NCI-H146 treated with DMSO at 0.1 percent for 48 hours (cell line): ENCODE measurements at regions not wholly inside any gene's neighbourhood (a gene's known extent, or its start where the extent isn't known, plus 50 kb on each side); places are given as distances from the start of the nearest gene placed in this dataset.
"Not testable (repeated sequence)": the region's sequence is repeated elsewhere in the genome, so short reads cannot be mapped to it uniquely, and the experiment has no call there.

Experiments
- DNase-seq: peaks from one replicate; lab custom pipeline; 2025; ENCODE audit not compliant: unreplicated experiment; lab: John Stamatoyannopoulos, UW

- DNase-seq: no peak
Observed at GRCh38 chr18:6569813-6570212, 155.1 kb upstream of the L3MBTL4 start.

GRCh38 chr18:6570581-6571238, 156.0 kb upstream of the L3MBTL4 start:
- no peak for DNase-seq

GRCh38 chr18:6571239-6571602, 156.5 kb upstream of the L3MBTL4 start:
- DNase-seq: no peak

- not testable (repeated sequence) for DNase-seq
Observed at GRCh38 chr18:6572192-6572591, 157.3 kb upstream of the ARHGAP28 start.

GRCh38 chr18:6574631-6575030, 154.9 kb upstream of the ARHGAP28 start:
- DNase-seq: no peak

- DNase-seq: no peak
Observed at GRCh38 chr18:6575908-6576307, 153.6 kb upstream of the ARHGAP28 start.

GRCh38 chr18:6576718-6577375, 152.7 kb upstream of the ARHGAP28 start:
- no peak for DNase-seq

GRCh38 chr18:6578686-6579085, 150.8 kb upstream of the ARHGAP28 start:
- no peak for DNase-seq

- DNase-seq: no peak
Observed at GRCh38 chr18:6579486-6579885, 150.0 kb upstream of the ARHGAP28 start.

- no peak for DNase-seq
Observed at GRCh38 chr18:6580401-6580800, 149.1 kb upstream of the ARHGAP28 start.

GRCh38 chr18:6589923-6590322, 139.6 kb upstream of the ARHGAP28 start:
- DNase-seq: no peak

- DNase-seq: no peak
Observed at GRCh38 chr18:6590326-6590725, 139.2 kb upstream of the ARHGAP28 start.

- DNase-seq: no peak
Observed at GRCh38 chr18:6591491-6591890, 138.0 kb upstream of the ARHGAP28 start.

GRCh38 chr18:6592522-6592921, 137.0 kb upstream of the ARHGAP28 start:
- DNase-seq: no peak

- no peak for DNase-seq
Observed at GRCh38 chr18:6593142-6593885, 136.2 kb upstream of the ARHGAP28 start.

GRCh38 chr18:6595666-6596065, 133.8 kb upstream of the ARHGAP28 start:
- DNase-seq: no peak

GRCh38 chr18:6598657-6599056, 130.9 kb upstream of the ARHGAP28 start:
- no peak for DNase-seq

GRCh38 chr18:6600667-6601167, 128.8 kb upstream of the ARHGAP28 start:
- DNase-seq: no peak

- no peak for DNase-seq
Observed at GRCh38 chr18:6601241-6601640, 128.3 kb upstream of the ARHGAP28 start.

- no peak for DNase-seq
Observed at GRCh38 chr18:6602365-6602764, 127.2 kb upstream of the ARHGAP28 start.

GRCh38 chr18:6604573-6604941, 125.0 kb upstream of the ARHGAP28 start:
- DNase-seq: no peak
